HG02588 (cell line): ENCODE measurements at regions not wholly inside any gene's neighbourhood (a gene's known extent, or its start where the extent isn't known, plus 50 kb on each side); places are given as distances from the start of the nearest gene placed in this dataset.
"Not testable (repeated sequence)": the region's sequence is repeated elsewhere in the genome, so short reads cannot be mapped to it uniquely, and the experiment has no call there.

ENCODE experiments used
- ATAC-seq: cut with Tn5 transposase; IDR thresholded peaks from one replicate; pipeline ENCODE4 v1.9.1; 2021; ENCODE audit warnings: mild to moderate bottlenecking, moderate library complexity; ENCODE audit not compliant: unreplicated experiment

GRCh38 chr13:55178582-55178981, 1962.1 kb upstream of the PRR20A start:
- ATAC-seq, result not testable (repeated sequence)

- no peak for ATAC-seq
Observed at GRCh38 chr13:55190996-55191395, 1949.7 kb upstream of the PRR20A start.

- ATAC-seq, result no peak
Observed at GRCh38 chr13:55199134-55199533, 1941.6 kb upstream of the PRR20A start.

GRCh38 chr13:55214841-55215345, 1925.8 kb upstream of the PRR20A start:
- ATAC-seq, result no peak

- ATAC-seq, result no peak
Observed at GRCh38 chr13:55219538-55219937, 1921.2 kb upstream of the PRR20A start.

GRCh38 chr13:55229906-55230569, 1910.7 kb upstream of the PRR20A start:
- no peak for ATAC-seq

- ATAC-seq, result no peak
Observed at GRCh38 chr13:55230570-55230908, 1910.2 kb upstream of the PRR20A start.

GRCh38 chr13:55234311-55234710, 1906.4 kb upstream of the PRR20A start:
- ATAC-seq, result no peak

GRCh38 chr13:55245005-55245644, 1895.6 kb upstream of the PRR20A start:
- no peak for ATAC-seq

GRCh38 chr13:55255236-55255635, 1885.5 kb upstream of the PRR20A start:
- no peak for ATAC-seq

- ATAC-seq, result no peak
Observed at GRCh38 chr13:55263045-55263444, 1877.7 kb upstream of the PRR20A start.

GRCh38 chr13:55266644-55267043, 1874.1 kb upstream of the PRR20A start:
- ATAC-seq, result no peak

- no peak for ATAC-seq
Observed at GRCh38 chr13:55298201-55298600, 1842.5 kb upstream of the PRR20A start.

- no peak for ATAC-seq
Observed at GRCh38 chr13:55302568-55302967, 1838.2 kb upstream of the PRR20A start.

GRCh38 chr13:55307909-55308308, 1832.8 kb upstream of the PRR20A start:
- ATAC-seq, result no peak

- no peak for ATAC-seq
Observed at GRCh38 chr13:55341891-55342290, 1798.8 kb upstream of the PRR20A start.

GRCh38 chr13:55345224-55345623, 1795.5 kb upstream of the PRR20A start:
- ATAC-seq, result no peak

- ATAC-seq, result no peak
Observed at GRCh38 chr13:55347528-55347927, 1793.2 kb upstream of the PRR20A start.

- ATAC-seq, result no peak
Observed at GRCh38 chr13:55359067-55359466, 1781.7 kb upstream of the PRR20A start.

- ATAC-seq, result no peak
Observed at GRCh38 chr13:55361141-55361540, 1779.6 kb upstream of the PRR20A start.

- ATAC-seq, result no peak
Observed at GRCh38 chr13:55366676-55367075, 1774.0 kb upstream of the PRR20A start.

- no peak for ATAC-seq
Observed at GRCh38 chr13:55394470-55394869, 1746.2 kb upstream of the PRR20A start.

- ATAC-seq, result no peak
Observed at GRCh38 chr13:55402870-55403269, 1737.8 kb upstream of the PRR20A start.
